D721Med (cell line): ENCODE measurements at regions not wholly inside any gene's neighbourhood (a gene's known extent, or its start where the extent isn't known, plus 50 kb on each side); places are given as distances from the start of the nearest gene placed in this dataset.
"Not testable (repeated sequence)": the region's sequence is repeated elsewhere in the genome, so short reads cannot be mapped to it uniquely, and the experiment has no call there.

Experiments used
- DNase-seq: peaks from one replicate; pipeline ENCODE4 v3.0.0; 2011; ENCODE audit warnings: low spot score; ENCODE audit not compliant: insufficient read length
- FAIRE-seq: peaks from 2 replicates; lab custom pipeline; 2011; peaks lifted over from hg19 to GRCh38; lab: Jason Lieb, UNC
- CTCF ChIP-seq: IDR thresholded peaks from 2 replicates; pipeline ENCODE4 v1.5.1; 2012; ENCODE audit warnings: mild to moderate bottlenecking, control low read depth; ENCODE audit not compliant: insufficient read depth; ENCODE audit errors: missing control alignments

- FAIRE-seq (no peak), DNase-seq (no peak)
- TF ChIP-seq CTCF, result no peak
Observed at GRCh38 chr6:140669321-140669720, 1294.9 kb upstream of the CITED2 start.

DNA sequence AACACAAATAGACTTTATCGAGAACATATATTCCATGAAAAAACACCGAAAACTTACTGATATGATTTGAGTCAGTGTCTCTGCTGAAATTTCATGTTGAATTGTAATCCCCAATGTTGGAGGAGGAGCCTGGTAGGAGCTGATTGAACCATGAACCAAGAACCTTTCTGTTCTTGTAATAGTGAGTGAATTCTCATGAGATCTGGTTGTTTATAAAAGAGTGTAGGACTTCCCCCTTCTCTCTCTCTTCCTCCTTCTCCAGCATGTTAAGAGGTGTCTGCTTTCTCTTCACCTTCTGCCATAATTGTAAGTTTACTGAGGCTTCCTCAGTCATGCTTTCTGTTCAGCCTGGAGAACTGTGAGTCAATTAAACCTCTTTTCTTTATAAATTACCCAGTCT lies 1289.3 kb upstream of the CITED2 start:
- TF ChIP-seq CTCF, result no peak
- FAIRE-seq, result no peak
- DNase-seq, result no peak

GRCh38 chr6:140663094-140663493 lies 1288.6 kb upstream of the CITED2 start:
- no peak for DNase-seq
- no peak for FAIRE-seq
- TF ChIP-seq CTCF, result no peak

DNA sequence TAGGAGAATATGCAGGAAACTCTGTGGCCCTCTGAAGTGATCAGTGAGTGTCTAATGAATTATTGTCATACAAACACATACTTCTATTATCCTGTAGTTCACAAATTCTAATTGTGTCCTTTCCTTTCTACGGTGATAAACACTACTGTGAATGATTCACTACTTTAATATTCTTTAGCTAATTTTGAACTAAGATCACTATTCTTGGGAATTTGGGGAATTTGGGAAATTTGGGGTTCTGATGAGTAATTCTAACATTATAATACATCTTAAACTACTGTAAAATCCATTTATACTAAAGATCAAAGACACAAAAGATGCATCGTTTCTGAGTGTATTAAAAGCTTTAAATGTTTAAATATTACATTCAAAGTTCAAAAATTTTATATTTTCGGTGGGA lies 1287.2 kb upstream of the CITED2 start:
- FAIRE-seq (no peak), DNase-seq (no peak)

GRCh38 chr6:140660295-140660694 lies 1285.8 kb upstream of the CITED2 start:
- no peak for FAIRE-seq
- TF ChIP-seq CTCF, result no peak

More for the DNA sequence above, 1287.2 kb upstream of the CITED2 start:
- TF ChIP-seq CTCF, result no peak

DNA sequence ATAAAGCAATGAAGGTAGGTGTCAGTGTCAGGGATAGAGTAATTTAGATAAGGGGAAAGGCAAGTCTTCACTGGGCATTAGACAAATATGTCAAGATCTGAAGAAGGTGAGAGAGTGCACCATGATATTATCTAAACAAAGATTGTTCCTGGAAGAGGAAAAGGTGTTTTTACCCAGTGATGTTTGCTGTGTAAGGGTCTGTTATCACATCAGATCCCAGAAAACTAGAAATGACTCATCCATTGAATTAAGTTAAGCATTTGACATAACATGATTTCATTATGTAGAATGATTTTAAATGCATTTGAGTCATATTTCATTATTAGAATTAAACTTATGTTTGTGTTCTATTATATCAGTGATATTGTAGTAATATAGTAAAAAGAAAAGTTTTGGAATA lies 1279.5 kb upstream of the CITED2 start:
- TF ChIP-seq CTCF, result no peak
- FAIRE-seq, result no peak
- no peak for DNase-seq

More at GRCh38 chr6:140660295-140660694, 1285.8 kb upstream of the CITED2 start:
- DNase-seq, result no peak

- FAIRE-seq (no peak), DNase-seq (no peak)
- no peak for TF ChIP-seq CTCF
Observed at GRCh38 chr6:140653506-140653905, 1279.1 kb upstream of the CITED2 start.

DNA sequence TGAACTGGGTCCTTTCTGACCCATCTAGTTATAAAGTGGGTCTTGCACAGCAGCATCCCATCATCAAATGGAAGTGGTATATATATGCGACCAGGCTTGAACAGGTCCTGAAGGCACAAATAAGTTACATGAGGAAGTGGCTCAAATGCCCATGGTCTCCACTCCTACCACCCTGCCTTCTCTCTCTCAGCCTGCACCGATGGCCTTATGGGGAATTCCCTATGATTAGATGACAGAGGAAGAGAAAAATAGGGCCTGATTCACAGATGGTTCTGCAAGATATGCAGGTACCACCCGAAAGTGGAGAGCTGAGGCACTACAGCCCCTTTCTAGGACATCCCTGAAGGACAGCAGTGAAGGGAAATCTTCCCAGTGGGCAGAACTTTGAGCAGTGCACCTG lies 1275.1 kb upstream of the CITED2 start:
- not testable (repeated sequence) for FAIRE-seq, DNase-seq

DNA sequence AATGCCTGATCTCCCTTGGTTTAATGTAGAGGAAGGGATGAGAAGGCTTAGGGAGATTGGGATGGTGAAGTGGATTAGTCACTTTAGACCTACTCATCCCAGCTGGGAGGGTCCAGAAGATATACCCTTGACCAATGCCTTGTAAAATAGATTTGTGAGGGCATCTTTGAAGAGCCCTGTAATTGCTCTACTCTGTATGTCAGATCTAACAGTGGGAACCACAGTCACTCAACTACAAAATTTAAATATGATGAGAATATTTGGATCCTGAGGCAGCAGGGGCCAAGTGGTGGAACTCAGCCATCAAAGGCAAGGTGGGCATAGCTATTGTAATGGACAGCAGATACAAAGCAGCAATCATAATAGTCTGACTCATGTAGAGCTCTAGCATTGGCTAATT lies 1272.9 kb upstream of the CITED2 start:
- FAIRE-seq, DNase-seq: not testable (repeated sequence)
